ENCODE measurements at regions not wholly inside any gene's neighbourhood (a gene's known extent, or its start where the extent isn't known, plus 50 kb on each side); places are given as distances from the start of the nearest gene placed in this dataset.

- no peak for TF ChIP-seq CTCF (IDR thresholded peaks at IDR 0.05)
- TF ChIP-seq EP300 (IDR thresholded peaks at IDR 0.05) = no peak
- TF ChIP-seq POLR2AphosphoS5 (IDR thresholded peaks at IDR 0.05) = no peak
Measured at GRCh38 chr16:48860341-48860740, 250.4 kb upstream of the N4BP1 start.
